Astrocyte (in vitro differentiated cells and primary cell): ENCODE measurements at regions not wholly inside any gene's neighbourhood (a gene's known extent, or its start where the extent isn't known, plus 50 kb on each side); places are given as distances from the start of the nearest gene placed in this dataset.

Experiments
- DNase-seq: peaks from one replicate; pipeline ENCODE4 v3.0.0-alpha.2; 2010; ENCODE audit warnings: low read depth
- FAIRE-seq: peaks from 2 replicates; lab custom pipeline; 2011; peaks lifted over from hg19 to GRCh38; lab: Jason Lieb, UNC
- H2AFZ ChIP-seq: 2 replicates; pipeline ENCODE4 v1.6.0; 2012; ENCODE audit warnings: low read depth, low read length, inconsistent platforms
- H3K27ac ChIP-seq: 2 replicates; pipeline ENCODE4 v1.5.1; 2011; ENCODE audit warnings: low read depth, low read length, inconsistent platforms
- H3K27me3 ChIP-seq: 2 replicates; pipeline ENCODE4 v1.6.0; 2011; ENCODE audit warnings: low read length, inconsistent platforms; ENCODE audit not compliant: insufficient read depth
- H3K36me3 ChIP-seq: 2 replicates; pipeline ENCODE4 v1.5.1; 2011; ENCODE audit warnings: low read length, inconsistent platforms; ENCODE audit not compliant: insufficient read depth
- H3K4me1 ChIP-seq: 2 replicates; pipeline ENCODE4 v1.5.1; 2011; ENCODE audit warnings: low read length, inconsistent platforms; ENCODE audit not compliant: insufficient read depth
- H3K4me2 ChIP-seq: 2 replicates; pipeline ENCODE4 v1.6.0; 2012; ENCODE audit warnings: low read length, inconsistent platforms
- H3K4me3 ChIP-seq: 2 replicates; pipeline ENCODE4 v1.5.1; 2011; ENCODE audit warnings: low read depth, mild to moderate bottlenecking, low read length, inconsistent platforms; ENCODE audit not compliant: insufficient read depth
- H3K79me2 ChIP-seq: 2 replicates; pipeline ENCODE4 v1.6.0; 2012; ENCODE audit warnings: mild to moderate bottlenecking, low read length, inconsistent platforms; ENCODE audit not compliant: insufficient read depth
- H3K9ac ChIP-seq: 2 replicates; pipeline ENCODE4 v1.6.0; 2012; ENCODE audit warnings: mild to moderate bottlenecking, low read length, inconsistent platforms
- H3K9me3 ChIP-seq: 2 replicates; pipeline ENCODE4 v1.5.1; 2012; ENCODE audit warnings: low read depth, mild to moderate bottlenecking, low read length, inconsistent platforms; ENCODE audit not compliant: insufficient read depth
- H4K20me1 ChIP-seq: 2 replicates; pipeline ENCODE4 v1.6.0; 2012; ENCODE audit warnings: low read length, inconsistent platforms; ENCODE audit not compliant: insufficient read depth
- H3K27ac Mint-ChIP-seq: one replicate; pipeline ENCODE4 v1.8.0; 2021; ENCODE audit warnings: mild to moderate bottlenecking, mixed read lengths; ENCODE audit not compliant: unreplicated experiment
- H3K27me3 Mint-ChIP-seq: one replicate; pipeline ENCODE4 v1.8.0; 2021; ENCODE audit warnings: low read depth, mixed read lengths; ENCODE audit not compliant: unreplicated experiment
- H3K36me3 Mint-ChIP-seq: one replicate; pipeline ENCODE4 v1.8.0; 2021; ENCODE audit warnings: low read depth, mixed read lengths; ENCODE audit not compliant: unreplicated experiment
- H3K4me1 Mint-ChIP-seq: one replicate; pipeline ENCODE4 v1.8.0; 2021; ENCODE audit warnings: low read depth, mixed read lengths; ENCODE audit not compliant: unreplicated experiment
- H3K4me3 Mint-ChIP-seq: one replicate; pipeline ENCODE4 v1.8.0; 2021; ENCODE audit warnings: mild to moderate bottlenecking, moderate library complexity, mixed read lengths; ENCODE audit not compliant: unreplicated experiment
- H3K9me3 Mint-ChIP-seq: one replicate; pipeline ENCODE4 v1.8.0; 2021; ENCODE audit warnings: mild to moderate bottlenecking, mixed read lengths; ENCODE audit not compliant: unreplicated experiment
- CTCF ChIP-seq: IDR thresholded peaks from 2 replicates; pipeline ENCODE4 v1.5.1; 2011; ENCODE audit warnings: low read depth, mild to moderate bottlenecking, inconsistent platforms, low read length, moderate library complexity; ENCODE audit not compliant: insufficient read depth
- EZH2 ChIP-seq: IDR thresholded peaks from 2 replicates; pipeline ENCODE4 v1.6.1; 2012; ENCODE audit warnings: mild to moderate bottlenecking, low read length, inconsistent platforms; ENCODE audit not compliant: insufficient read depth

GRCh38 chr7:14055813-14056212, 66.3 kb upstream of the ETV1 start:
- FAIRE-seq (no peak), DNase-seq (no peak)
- Mint-ChIP-seq H3K4me3 (no peak overlapping the region), H3K36me3 (no peaks in the 10 kb centered on the region), H3K9me3 (no peaks in the 10 kb centered on the region), H3K27ac (no peak overlapping the region), H3K27me3 (no peaks in the 10 kb centered on the region), H3K4me1 (no peaks in the 10 kb centered on the region)
- Histone ChIP-seq H4K20me1 (no peaks in the 10 kb centered on the region), H3K9me3 (no peaks in the 10 kb centered on the region), H3K4me2 (no peak overlapping the region), H3K4me3 (no peak overlapping the region), H3K27ac (no peak overlapping the region), H3K9ac (no peak overlapping the region), H3K4me1 (no peaks in the 10 kb centered on the region), H3K36me3 (no peaks in the 10 kb centered on the region), H2AFZ (no peak overlapping the region), H3K27me3 (no peaks in the 10 kb centered on the region), H3K79me2 (no peaks in the 10 kb centered on the region)
- TF ChIP-seq EZH2 (no peak), CTCF (no peak)

- Histone ChIP-seq H2AFZ (no peak overlapping the region), H3K4me3 (no peak overlapping the region), H3K79me2 (no peaks in the 10 kb centered on the region), H3K27ac (no peak overlapping the region), H3K36me3 (no peaks in the 10 kb centered on the region), H3K9ac (no peak overlapping the region), H3K4me2 (no peak overlapping the region), H4K20me1 (no peaks in the 10 kb centered on the region), H3K27me3 (no peaks in the 10 kb centered on the region), H3K9me3 (no peaks in the 10 kb centered on the region), H3K4me1 (no peaks in the 10 kb centered on the region)
- Mint-ChIP-seq H3K4me3 (no peak overlapping the region), H3K36me3 (no peaks in the 10 kb centered on the region), H3K27me3 (no peaks in the 10 kb centered on the region), H3K4me1 (no peaks in the 10 kb centered on the region), H3K27ac (no peak overlapping the region), H3K9me3 (no peaks in the 10 kb centered on the region)
- TF ChIP-seq CTCF: no peak
- TF ChIP-seq EZH2: no peak
- DNase-seq (no peak), FAIRE-seq (no peak)
Measured at GRCh38 chr7:14054125-14054524, 64.7 kb upstream of the ETV1 start.

- Mint-ChIP-seq H3K36me3 (no peaks in the 10 kb centered on the region), H3K4me3 (no peak overlapping the region), H3K9me3 (peaks cover 2% of the 10 kb centered on the region), H3K4me1 (no peaks in the 10 kb centered on the region), H3K27me3 (no peaks in the 10 kb centered on the region), H3K27ac (no peak overlapping the region)
- no peak overlapping the region for H3K4me2 ChIP-seq
- no peaks in the 10 kb centered on the region for H3K27me3 ChIP-seq
- H3K36me3 ChIP-seq: no peaks in the 10 kb centered on the region
- H3K4me3 ChIP-seq: no peak overlapping the region
- H2AFZ ChIP-seq: no peak overlapping the region
- no peak overlapping the region for H3K9ac ChIP-seq
- DNase-seq: no peak
- H4K20me1 ChIP-seq: no peaks in the 10 kb centered on the region
- no peaks in the 10 kb centered on the region for H3K4me1 ChIP-seq
- TF ChIP-seq EZH2 (no peak), CTCF (no peak)
- no peaks in the 10 kb centered on the region for H3K9me3 ChIP-seq
- no peaks in the 10 kb centered on the region for H3K79me2 ChIP-seq
- H3K27ac ChIP-seq: no peak overlapping the region
- no peak for FAIRE-seq
Measured at GRCh38 chr7:14048889-14049288, 59.4 kb upstream of the ETV1 start.
